Activated T-helper 1 cell treated with anti-CD3 and anti-CD28 coated beads, Interleukin-12 subunit alpha, Interleukin-12 subunit beta, Interleukin-2, Interleukin-4 antibody, amounts not matched to agents 30 ng/mL and 10 ng/mL and 1 ng/mL, durations not matched to agents 14 hours and 24 hours and 36 hours (primary cell): ENCODE measurements at regions not wholly inside any gene's neighbourhood (a gene's known extent, or its start where the extent isn't known, plus 50 kb on each side); places are given as distances from the start of the nearest gene placed in this dataset.
A peak's percentile ranks its signal among the peaks of the same experiment; 100 is the strongest.

ENCODE experiments used
- DNase-seq: peaks from one replicate; pipeline ENCODE4 v3.0.0; 2021; ENCODE audit warnings: low spot score
- H3K27ac Mint-ChIP-seq: one replicate; pipeline ENCODE4 v1.8.0; 2021; ENCODE audit warnings: mild to moderate bottlenecking, mixed read lengths
- H3K27me3 Mint-ChIP-seq: one replicate; pipeline ENCODE4 v1.8.0; 2022; ENCODE audit warnings: mild to moderate bottlenecking, moderate library complexity, mixed read lengths; ENCODE audit not compliant: insufficient read depth
- H3K36me3 Mint-ChIP-seq: one replicate; pipeline ENCODE4 v1.8.0; 2021; ENCODE audit warnings: low read depth, mixed read lengths
- H3K4me1 Mint-ChIP-seq: one replicate; pipeline ENCODE4 v1.8.0; 2021; ENCODE audit warnings: low read depth, mixed read lengths
- H3K4me3 Mint-ChIP-seq: one replicate; pipeline ENCODE4 v1.8.0; 2021; ENCODE audit warnings: mild to moderate bottlenecking, moderate library complexity, mixed read lengths
- H3K9me3 Mint-ChIP-seq: one replicate; pipeline ENCODE4 v1.8.0; 2021; ENCODE audit warnings: mixed read lengths
- intact Hi-C: fragments of 100-400 bp; cut with micrococcal nuclease; formaldehyde crosslinking; loops from one replicate; pipeline ENCODE4 v1.15.1; 2024

- intact Hi-C loops, result no loop called here
- DNase-seq, result no peak
- no peaks in the 10 kb centered on the region for H3K36me3 Mint-ChIP-seq
- H3K27ac Mint-ChIP-seq, result no peak overlapping the region
- peaks cover 16% of the 10 kb centered on the region for H3K4me1 Mint-ChIP-seq
- no peaks in the 10 kb centered on the region for H3K27me3 Mint-ChIP-seq
- no peak overlapping the region for H3K4me3 Mint-ChIP-seq
- H3K9me3 Mint-ChIP-seq, result peaks cover 4% of the 10 kb centered on the region
Measured at GRCh38 chr9:22682536-22682935, 235.9 kb downstream of the DMRTA1 start.

- H3K4me1 Mint-ChIP-seq, result peaks cover 16% of the 10 kb centered on the region
- H3K36me3 Mint-ChIP-seq, result no peaks in the 10 kb centered on the region
- peak overlapping the region; percentile 53 for H3K27ac Mint-ChIP-seq
- peaks cover 8% of the 10 kb centered on the region for H3K9me3 Mint-ChIP-seq
- no peaks in the 10 kb centered on the region for H3K27me3 Mint-ChIP-seq
- intact Hi-C loops, result no loop called here
- no peak overlapping the region for H3K4me3 Mint-ChIP-seq
- DNase-seq, result no peak
Measured at GRCh38 chr9:22682961-22683699, 236.5 kb downstream of the DMRTA1 start.

GRCh38 chr9:22683700-22684075 is 237.1 kb downstream of the DMRTA1 start:
- peaks cover 16% of the 10 kb centered on the region for H3K4me1 Mint-ChIP-seq
- peak overlapping the region; percentile 53 for H3K27ac Mint-ChIP-seq
- intact Hi-C loops, result no loop called here

GRCh38 chr9:22693156-22693555 is 246.5 kb downstream of the DMRTA1 start:
- H3K27me3 Mint-ChIP-seq, result no peaks in the 10 kb centered on the region
- no peak overlapping the region for H3K27ac Mint-ChIP-seq
- intact Hi-C loops, result no loop called here

More at GRCh38 chr9:22683700-22684075, 237.1 kb downstream of the DMRTA1 start:
- Mint-ChIP-seq H3K27me3 (no peaks in the 10 kb centered on the region), H3K36me3 (no peaks in the 10 kb centered on the region), H3K9me3 (peaks cover 8% of the 10 kb centered on the region), H3K4me3 (no peak overlapping the region)
- no peak for DNase-seq

GRCh38 chr9:22700171-22700570 is 253.5 kb downstream of the DMRTA1 start:
- no peak for DNase-seq
- Mint-ChIP-seq H3K4me1 (no peaks in the 10 kb centered on the region), H3K36me3 (no peaks in the 10 kb centered on the region), H3K9me3 (peaks cover 10% of the 10 kb centered on the region), H3K4me3 (no peak overlapping the region), H3K27ac (no peak overlapping the region), H3K27me3 (no peaks in the 10 kb centered on the region)
- intact Hi-C loops, result no loop called here

More at GRCh38 chr9:22693156-22693555, 246.5 kb downstream of the DMRTA1 start:
- DNase-seq, result no peak
- Mint-ChIP-seq H3K36me3 (no peaks in the 10 kb centered on the region), H3K4me1 (no peaks in the 10 kb centered on the region), H3K4me3 (no peak overlapping the region), H3K9me3 (peaks cover 5% of the 10 kb centered on the region)

GRCh38 chr9:22718653-22719052 is 272.0 kb downstream of the DMRTA1 start:
- Mint-ChIP-seq H3K4me1 (no peaks in the 10 kb centered on the region), H3K9me3 (peaks cover 6% of the 10 kb centered on the region), H3K27ac (no peak overlapping the region), H3K36me3 (no peaks in the 10 kb centered on the region), H3K4me3 (no peak overlapping the region), H3K27me3 (no peaks in the 10 kb centered on the region)
- intact Hi-C loops, result no loop called here
- DNase-seq, result no peak

GRCh38 chr9:22722492-22722891 is 275.9 kb downstream of the DMRTA1 start:
- H3K36me3 Mint-ChIP-seq, result no peaks in the 10 kb centered on the region
- intact Hi-C loops, result no loop called here

GRCh38 chr9:22731786-22732185 is 285.2 kb downstream of the DMRTA1 start:
- Mint-ChIP-seq H3K4me3 (no peak overlapping the region), H3K27me3 (no peaks in the 10 kb centered on the region), H3K9me3 (peaks cover 6% of the 10 kb centered on the region), H3K4me1 (no peaks in the 10 kb centered on the region), H3K27ac (no peak overlapping the region), H3K36me3 (no peaks in the 10 kb centered on the region)
- DNase-seq, result no peak
- intact Hi-C loops, result no loop called here

More at GRCh38 chr9:22722492-22722891, 275.9 kb downstream of the DMRTA1 start:
- Mint-ChIP-seq H3K9me3 (peaks cover 8% of the 10 kb centered on the region), H3K27ac (no peak overlapping the region), H3K4me3 (no peak overlapping the region), H3K4me1 (no peaks in the 10 kb centered on the region), H3K27me3 (no peaks in the 10 kb centered on the region)
- DNase-seq, result no peak

- no peak for DNase-seq
- H3K4me3 Mint-ChIP-seq, result no peak overlapping the region
- no peak overlapping the region for H3K27ac Mint-ChIP-seq
- no peaks in the 10 kb centered on the region for H3K4me1 Mint-ChIP-seq
- H3K9me3 Mint-ChIP-seq, result peaks cover 22% of the 10 kb centered on the region
- H3K27me3 Mint-ChIP-seq, result no peaks in the 10 kb centered on the region
- no peaks in the 10 kb centered on the region for H3K36me3 Mint-ChIP-seq
- intact Hi-C loops, result no loop called here
Measured at GRCh38 chr9:22739712-22740111, 293.1 kb downstream of the DMRTA1 start.

GRCh38 chr9:22740781-22741180 is 294.2 kb downstream of the DMRTA1 start:
- no peaks in the 10 kb centered on the region for H3K4me1 Mint-ChIP-seq
- H3K27ac Mint-ChIP-seq, result no peak overlapping the region
- intact Hi-C loops, result no loop called here

GRCh38 chr9:22742401-22742800 is 295.8 kb downstream of the DMRTA1 start:
- H3K9me3 Mint-ChIP-seq, result peaks cover 19% of the 10 kb centered on the region
- H3K27me3 Mint-ChIP-seq, result no peaks in the 10 kb centered on the region
- no peaks in the 10 kb centered on the region for H3K4me1 Mint-ChIP-seq
- no peaks in the 10 kb centered on the region for H3K36me3 Mint-ChIP-seq
- DNase-seq, result no peak
- no peak overlapping the region for H3K4me3 Mint-ChIP-seq
- H3K27ac Mint-ChIP-seq, result no peak overlapping the region
- intact Hi-C loops, result no loop called here

More at GRCh38 chr9:22740781-22741180, 294.2 kb downstream of the DMRTA1 start:
- peaks cover 22% of the 10 kb centered on the region for H3K9me3 Mint-ChIP-seq
- no peak overlapping the region for H3K4me3 Mint-ChIP-seq
- H3K27me3 Mint-ChIP-seq, result no peaks in the 10 kb centered on the region
- DNase-seq, result no peak
- H3K36me3 Mint-ChIP-seq, result no peaks in the 10 kb centered on the region

GRCh38 chr9:22773501-22774220 is 327.0 kb downstream of the DMRTA1 start:
- H3K27me3 Mint-ChIP-seq, result no peaks in the 10 kb centered on the region
- DNase-seq, result no peak
- H3K27ac Mint-ChIP-seq, result no peak overlapping the region
- no peaks in the 10 kb centered on the region for H3K4me1 Mint-ChIP-seq
- H3K36me3 Mint-ChIP-seq, result no peaks in the 10 kb centered on the region
- peaks cover 9% of the 10 kb centered on the region for H3K9me3 Mint-ChIP-seq
- intact Hi-C loops, result no loop called here
- H3K4me3 Mint-ChIP-seq, result no peak overlapping the region

- H3K36me3 Mint-ChIP-seq, result no peaks in the 10 kb centered on the region
- H3K27me3 Mint-ChIP-seq, result no peaks in the 10 kb centered on the region
- H3K9me3 Mint-ChIP-seq, result peaks cover 24% of the 10 kb centered on the region
- H3K4me3 Mint-ChIP-seq, result no peak overlapping the region
- H3K4me1 Mint-ChIP-seq, result no peaks in the 10 kb centered on the region
- H3K27ac Mint-ChIP-seq, result no peak overlapping the region
- DNase-seq, result no peak
- intact Hi-C loops, result no loop called here
Measured at GRCh38 chr9:22790329-22790728, 343.7 kb downstream of the DMRTA1 start.
